ENCODE measurements at regions not wholly inside any gene's neighbourhood (a gene's known extent, or its start where the extent isn't known, plus 50 kb on each side); places are given as distances from the start of the nearest gene placed in this dataset.

- Histone ChIP-seq H3K9me3 (replicated peaks; ENCODE audit: control insufficient read depth, insufficient read depth, low read length) (no peaks in the 10 kb centered on the region), H3K27me3 (ENCODE audit: control insufficient read depth in 2 of 2, insufficient read depth in 2 of 2, low read length in 2 of 2) (no peaks in the 10 kb centered on the region), H3K4me1 (ENCODE audit: control insufficient read depth, extremely low read depth, insufficient read depth, low read length) (no peaks in the 10 kb centered on the region), H3K4me2 (ENCODE audit: insufficient read depth, low read length) (no peak overlapping the region), H3K36me3 (ENCODE audit: control insufficient read depth in 2 of 2, extremely low read depth in 1 of 2, insufficient read depth in 2 of 2, low read length in 2 of 2) (no peaks in the 10 kb centered on the region), H2AFZ (ENCODE audit: low read depth, low read length) (no peak overlapping the region), H4K20me1 (replicated peaks; ENCODE audit: control insufficient read depth, extremely low read depth, insufficient read depth, low read length) (no peaks in the 10 kb centered on the region), H3K9ac (replicated peaks; ENCODE audit: extremely low read depth, insufficient read depth, low read length) (no peak overlapping the region), H3K27ac (ENCODE audit: insufficient read depth, low read depth, low read length) (no peak overlapping the region), H3K9me1 (replicated peaks; ENCODE audit: control insufficient read depth, extremely low read depth, insufficient read depth, low read length) (no peaks in the 10 kb centered on the region), H3K4me3 (replicated peaks in 1 of 3; ENCODE audit: insufficient read depth in 1 of 3, low read depth in 1 of 3, low read length in 3 of 3) (no peak overlapping the region), H3K79me2 (ENCODE audit: control insufficient read depth, insufficient read depth, low read length) (no peaks in the 10 kb centered on the region)
- CTCF ChIA-PET: no interaction called here
- TF ChIP-seq JUN (IDR thresholded peaks at IDR 0.05; ENCODE audit: borderline replicate concordance, insufficient read depth, insufficient read length, low read depth) (no peak), CTCF (IDR thresholded peaks at IDR 0.05; ENCODE audit: extremely low read depth in 1 of 2, insufficient read depth in 1 of 2, low read depth in 1 of 2, low read length in 2 of 2) (no peak), GATA2 (IDR thresholded peaks at IDR 0.05; ENCODE audit: insufficient read depth, insufficient read length, low read depth, low read length) (no peak), POLR2A (IDR thresholded peaks at IDR 0.05; ENCODE audit: low read depth, low read length) (no peak), MAX (IDR thresholded peaks at IDR 0.05; ENCODE audit: insufficient read depth, insufficient read length) (no peak), FOS (IDR thresholded peaks at IDR 0.05; ENCODE audit: borderline replicate concordance, insufficient read depth, low read length) (no peak), POLR2AphosphoS5 (IDR thresholded peaks at IDR 0.05; ENCODE audit: insufficient read depth, low read depth, low read length) (no peak), EZH2 (IDR thresholded peaks at IDR 0.05; ENCODE audit: borderline replicate concordance, low read depth, low read length, severe bottlenecking) (no peak), MYC (IDR thresholded peaks at IDR 0.05; ENCODE audit: low read depth, low read length) (no peak)
- POLR2A ChIA-PET: no interaction called here
- dilution Hi-C loops (cut with MboI; ENCODE audit: extremely low pct_ligation_motif_present, low sequenced_read_pairs) (no loop called here), intact Hi-C loops (cut with micrococcal nuclease) (no loop called here)
- DNase-seq (ENCODE audit: low read depth, low spot score): no peak
- BruUV-seq (replicated peaks): no TSS peak
- no peak for FAIRE-seq
These were observed 155.1 kb downstream of the SUCLA2 start for GRCh38 chr13:47845981-47846380.
